Type B pancreatic cell (in vitro differentiated cells): ENCODE measurements at regions not wholly inside any gene's neighbourhood (a gene's known extent, or its start where the extent isn't known, plus 50 kb on each side); places are given as distances from the start of the nearest gene placed in this dataset.

Source experiments
- DNase-seq: peaks from one replicate; pipeline ENCODE4 v3.0.0; 2021; ENCODE audit warnings: mixed read lengths; ENCODE audit not compliant: unreplicated experiment; ENCODE audit errors: extremely low spot score
- H3K27ac Mint-ChIP-seq: 2 replicates; pipeline ENCODE4 v1.8.0; 2021; ENCODE audit warnings: mild to moderate bottlenecking, mixed read lengths
- H3K27me3 Mint-ChIP-seq: 2 replicates; pipeline ENCODE4 v1.8.0; 2021; ENCODE audit warnings: mixed read lengths
- H3K36me3 Mint-ChIP-seq: 2 replicates; pipeline ENCODE4 v1.8.0; 2021; ENCODE audit warnings: mixed read lengths
- H3K4me1 Mint-ChIP-seq: one replicate; pipeline ENCODE4 v1.8.0; 2021; ENCODE audit warnings: mixed read lengths; ENCODE audit not compliant: unreplicated experiment
- H3K4me3 Mint-ChIP-seq: 2 replicates; pipeline ENCODE4 v1.8.0; 2021; ENCODE audit warnings: mild to moderate bottlenecking, mixed read lengths
- H3K9me3 Mint-ChIP-seq: 2 replicates; pipeline ENCODE4 v1.8.0; 2021; ENCODE audit warnings: mixed read lengths
- TF ChIP-seq, protein P1 (sequence below): fragments of 200-600 bp; sonication (generic); conservative IDR thresholded peaks from 2 replicates; pipeline ENCODE4 v1.5.0; 2021; ENCODE audit warnings: antibody characterized with exemption, mild to moderate bottlenecking

DNA sequence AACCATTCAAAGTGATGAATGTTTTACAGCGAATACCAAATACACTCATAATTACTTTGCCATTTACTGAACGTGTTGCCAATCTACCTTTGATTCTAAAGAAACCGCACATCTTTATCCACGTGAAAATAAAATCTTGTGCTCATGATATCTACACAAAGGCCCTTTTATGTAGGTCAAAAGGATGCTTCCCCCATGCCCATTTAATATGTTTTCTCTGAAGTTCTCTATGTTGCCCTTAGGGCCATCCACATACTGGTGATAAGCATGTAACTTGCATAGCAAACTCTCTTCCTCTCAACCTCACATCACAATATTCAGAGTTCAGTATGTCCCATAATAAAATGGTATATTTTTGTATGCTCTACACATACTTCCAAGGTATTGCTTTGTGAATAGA is 380.0 kb upstream of the FIGN start:
- Mint-ChIP-seq H3K9me3 (no peaks in the 10 kb centered on the region), H3K4me1 (no peaks in the 10 kb centered on the region), H3K27ac (no peak overlapping the region), H3K27me3 (no peaks in the 10 kb centered on the region), H3K4me3 (no peak overlapping the region), H3K36me3 (no peaks in the 10 kb centered on the region)
- no peak for DNase-seq
- TF ChIP-seq, protein P1, sequence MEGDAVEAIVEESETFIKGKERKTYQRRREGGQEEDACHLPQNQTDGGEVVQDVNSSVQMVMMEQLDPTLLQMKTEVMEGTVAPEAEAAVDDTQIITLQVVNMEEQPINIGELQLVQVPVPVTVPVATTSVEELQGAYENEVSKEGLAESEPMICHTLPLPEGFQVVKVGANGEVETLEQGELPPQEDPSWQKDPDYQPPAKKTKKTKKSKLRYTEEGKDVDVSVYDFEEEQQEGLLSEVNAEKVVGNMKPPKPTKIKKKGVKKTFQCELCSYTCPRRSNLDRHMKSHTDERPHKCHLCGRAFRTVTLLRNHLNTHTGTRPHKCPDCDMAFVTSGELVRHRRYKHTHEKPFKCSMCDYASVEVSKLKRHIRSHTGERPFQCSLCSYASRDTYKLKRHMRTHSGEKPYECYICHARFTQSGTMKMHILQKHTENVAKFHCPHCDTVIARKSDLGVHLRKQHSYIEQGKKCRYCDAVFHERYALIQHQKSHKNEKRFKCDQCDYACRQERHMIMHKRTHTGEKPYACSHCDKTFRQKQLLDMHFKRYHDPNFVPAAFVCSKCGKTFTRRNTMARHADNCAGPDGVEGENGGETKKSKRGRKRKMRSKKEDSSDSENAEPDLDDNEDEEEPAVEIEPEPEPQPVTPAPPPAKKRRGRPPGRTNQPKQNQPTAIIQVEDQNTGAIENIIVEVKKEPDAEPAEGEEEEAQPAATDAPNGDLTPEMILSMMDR = no peak

DNA sequence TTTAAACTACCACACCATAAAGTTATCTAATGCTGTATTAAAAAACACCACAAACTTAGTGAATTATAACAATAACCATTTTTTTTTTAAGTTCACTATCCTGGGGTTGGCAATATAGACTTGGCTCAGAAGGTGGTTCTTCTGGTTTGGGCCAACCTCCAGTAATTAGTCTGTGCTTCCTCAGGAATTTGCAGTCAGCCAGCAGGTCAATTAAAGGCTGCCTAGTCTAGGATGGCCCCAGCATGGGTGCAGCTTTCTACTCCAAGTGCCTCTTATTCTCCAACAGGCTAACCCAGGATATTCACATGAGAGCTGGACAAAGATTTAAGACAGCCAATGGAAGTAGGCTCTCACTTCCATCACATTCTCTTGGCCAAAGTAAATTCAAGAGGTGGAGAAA is 379.1 kb upstream of the FIGN start:
- DNase-seq = no peak
- TF ChIP-seq, protein P1 = no peak
- Mint-ChIP-seq H3K36me3 (no peaks in the 10 kb centered on the region), H3K27ac (no peak overlapping the region), H3K9me3 (no peaks in the 10 kb centered on the region), H3K27me3 (no peaks in the 10 kb centered on the region), H3K4me3 (no peak overlapping the region), H3K4me1 (no peaks in the 10 kb centered on the region)

DNA sequence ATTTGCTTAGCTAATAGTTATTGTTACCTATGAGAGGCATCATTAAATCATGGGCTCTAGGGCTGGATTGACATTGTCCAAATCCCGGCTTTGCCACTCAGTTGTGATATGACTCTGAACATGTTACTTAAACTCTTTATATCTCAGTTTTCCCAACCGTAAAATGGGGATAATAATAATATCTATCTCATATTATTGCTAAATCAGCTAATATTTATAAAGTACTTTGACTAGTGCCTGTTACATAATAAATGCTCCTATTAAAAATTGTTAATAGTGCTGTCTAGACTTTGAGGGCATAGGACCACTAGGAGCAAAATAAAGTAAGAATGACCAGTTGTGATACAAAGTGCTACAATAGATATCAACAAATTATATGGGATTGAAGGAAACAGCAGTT is 376.3 kb upstream of the FIGN start:
- no peak overlapping the region for H3K27ac Mint-ChIP-seq
- TF ChIP-seq, protein P1 = no peak

DNA sequence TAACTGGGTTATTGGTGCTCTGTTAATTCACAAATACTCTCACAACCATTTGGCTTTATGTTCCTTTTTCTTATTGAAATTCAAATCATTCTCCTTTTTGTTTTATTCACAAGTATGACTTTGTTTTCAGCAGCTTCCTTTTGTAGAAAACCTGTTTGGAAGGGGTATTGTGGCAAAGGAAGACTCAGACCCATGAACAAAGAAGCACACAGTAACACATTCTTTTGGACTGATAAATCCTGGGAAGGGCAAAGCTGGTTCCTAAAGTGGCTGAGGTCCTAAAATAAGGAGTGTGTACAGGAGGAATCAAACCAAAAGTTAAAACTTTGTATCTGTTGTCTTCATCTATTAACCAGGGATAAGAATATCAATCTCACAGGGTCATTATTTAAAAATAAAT is 374.7 kb upstream of the FIGN start:
- H3K4me3 Mint-ChIP-seq = no peak overlapping the region
- H3K27ac Mint-ChIP-seq = no peak overlapping the region
- TF ChIP-seq, protein P1 = no peak
- H3K27me3 Mint-ChIP-seq = no peaks in the 10 kb centered on the region
- no peaks in the 10 kb centered on the region for H3K4me1 Mint-ChIP-seq
- H3K36me3 Mint-ChIP-seq = no peaks in the 10 kb centered on the region
- H3K9me3 Mint-ChIP-seq = no peaks in the 10 kb centered on the region
- no peak for DNase-seq

More for the DNA sequence above, 376.3 kb upstream of the FIGN start:
- H3K4me3 Mint-ChIP-seq = no peak overlapping the region
- no peaks in the 10 kb centered on the region for H3K27me3 Mint-ChIP-seq
- H3K9me3 Mint-ChIP-seq = no peaks in the 10 kb centered on the region
- no peaks in the 10 kb centered on the region for H3K4me1 Mint-ChIP-seq
- no peaks in the 10 kb centered on the region for H3K36me3 Mint-ChIP-seq
- no peak for DNase-seq

DNA sequence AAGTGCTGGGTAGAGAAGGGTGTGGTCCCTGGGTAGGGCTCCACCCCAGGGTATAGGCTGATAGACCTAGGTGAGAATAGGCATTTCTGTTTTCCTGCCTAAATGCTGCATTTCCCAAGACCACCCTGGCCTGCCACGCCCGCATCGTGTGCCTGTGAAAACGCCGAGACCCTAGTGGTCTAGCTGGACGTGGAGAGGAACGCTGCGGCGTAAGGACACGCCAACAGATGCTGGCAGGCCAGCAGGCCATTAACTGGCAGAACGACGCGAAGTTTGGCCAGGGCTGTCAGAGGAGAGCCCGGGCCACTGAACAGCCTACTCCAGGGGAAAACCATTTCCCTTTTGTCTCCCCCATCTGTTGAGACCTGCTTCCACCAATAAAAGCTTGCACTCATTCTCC is 373.2 kb upstream of the FIGN start:
- TF ChIP-seq, protein P1 = no peak
- H3K9me3 Mint-ChIP-seq = no peaks in the 10 kb centered on the region
- no peak overlapping the region for H3K4me3 Mint-ChIP-seq
- H3K27me3 Mint-ChIP-seq = no peaks in the 10 kb centered on the region
- H3K27ac Mint-ChIP-seq = no peak overlapping the region
- DNase-seq = no peak
- no peaks in the 10 kb centered on the region for H3K4me1 Mint-ChIP-seq
- H3K36me3 Mint-ChIP-seq = no peaks in the 10 kb centered on the region

DNA sequence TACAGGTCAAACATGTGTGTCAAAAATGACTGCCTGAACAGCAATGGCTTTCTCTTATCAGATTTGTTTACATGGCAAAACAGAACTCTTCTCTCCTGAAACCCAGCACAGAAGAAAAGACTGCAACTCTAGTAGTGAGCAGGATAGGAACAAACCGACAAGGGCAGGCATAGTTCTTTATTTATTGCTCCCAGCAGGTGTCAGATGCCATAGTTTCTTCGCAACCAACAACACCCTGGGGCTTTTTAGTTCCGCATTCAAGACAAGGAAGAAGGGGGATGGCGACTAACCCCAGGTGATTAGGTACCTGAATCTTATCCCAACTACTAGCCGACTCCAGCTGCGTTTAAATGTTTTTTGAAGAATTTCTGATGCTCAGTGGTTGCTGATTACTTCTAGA is 367.5 kb upstream of the FIGN start:
- no peak for DNase-seq
- no peaks in the 10 kb centered on the region for H3K27me3 Mint-ChIP-seq
- peaks cover 5% of the 10 kb centered on the region for H3K9me3 Mint-ChIP-seq
- no peaks in the 10 kb centered on the region for H3K36me3 Mint-ChIP-seq
- no peak overlapping the region for H3K27ac Mint-ChIP-seq
- H3K4me1 Mint-ChIP-seq = peaks cover 5% of the 10 kb centered on the region
- TF ChIP-seq, protein P1 = no peak
- no peak overlapping the region for H3K4me3 Mint-ChIP-seq
